Mammary epithelial cell (primary cell): ENCODE measurements at regions not wholly inside any gene's neighbourhood (a gene's known extent, or its start where the extent isn't known, plus 50 kb on each side); places are given as distances from the start of the nearest gene placed in this dataset.

Source experiments
- EZH2 ChIP-seq: IDR thresholded peaks from 2 replicates; pipeline ENCODE4 v1.6.1; 2012; ENCODE audit warnings: low read length, inconsistent platforms, borderline replicate concordance
- TF ChIP-seq, protein P1 (sequence below), 2 donors: IDR thresholded peaks in 1 of 2; conservative IDR thresholded peaks in 1 of 2; 2 replicates each; pipeline ENCODE4 v1.5.1; 2011 to 2012; ENCODE audit warnings: inconsistent platforms in 2 of 2, low read length in 2 of 2, mild to moderate bottlenecking in 2 of 2, control low read depth in 1 of 2, low read depth in 1 of 2; ENCODE audit not compliant: insufficient read depth in 1 of 2; ENCODE audit errors: extremely low read depth in 1 of 2

DNA sequence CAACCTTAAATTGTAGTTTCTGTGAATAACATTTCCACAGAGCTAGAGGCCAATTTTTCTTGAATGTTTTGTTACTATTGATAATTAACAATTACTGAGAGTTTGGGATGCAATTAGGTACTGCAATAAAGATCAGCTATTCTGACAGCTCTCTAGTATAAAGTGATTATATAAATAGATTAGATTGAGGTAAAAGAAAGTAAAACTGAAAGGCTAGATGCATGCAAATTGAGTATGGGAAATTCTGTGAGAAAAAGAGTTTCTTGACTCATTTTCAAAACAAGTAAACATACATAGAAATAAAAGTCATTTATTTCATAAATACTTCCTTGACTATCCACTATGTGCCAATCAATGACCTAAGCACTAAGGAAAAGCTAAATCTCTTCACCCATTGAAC lies 1087.5 kb upstream of the ATXN8OS start:
- TF ChIP-seq, protein P1, sequence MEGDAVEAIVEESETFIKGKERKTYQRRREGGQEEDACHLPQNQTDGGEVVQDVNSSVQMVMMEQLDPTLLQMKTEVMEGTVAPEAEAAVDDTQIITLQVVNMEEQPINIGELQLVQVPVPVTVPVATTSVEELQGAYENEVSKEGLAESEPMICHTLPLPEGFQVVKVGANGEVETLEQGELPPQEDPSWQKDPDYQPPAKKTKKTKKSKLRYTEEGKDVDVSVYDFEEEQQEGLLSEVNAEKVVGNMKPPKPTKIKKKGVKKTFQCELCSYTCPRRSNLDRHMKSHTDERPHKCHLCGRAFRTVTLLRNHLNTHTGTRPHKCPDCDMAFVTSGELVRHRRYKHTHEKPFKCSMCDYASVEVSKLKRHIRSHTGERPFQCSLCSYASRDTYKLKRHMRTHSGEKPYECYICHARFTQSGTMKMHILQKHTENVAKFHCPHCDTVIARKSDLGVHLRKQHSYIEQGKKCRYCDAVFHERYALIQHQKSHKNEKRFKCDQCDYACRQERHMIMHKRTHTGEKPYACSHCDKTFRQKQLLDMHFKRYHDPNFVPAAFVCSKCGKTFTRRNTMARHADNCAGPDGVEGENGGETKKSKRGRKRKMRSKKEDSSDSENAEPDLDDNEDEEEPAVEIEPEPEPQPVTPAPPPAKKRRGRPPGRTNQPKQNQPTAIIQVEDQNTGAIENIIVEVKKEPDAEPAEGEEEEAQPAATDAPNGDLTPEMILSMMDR (conservative IDR thresholded peaks at IDR 0.05 in 1 of 2, IDR thresholded peaks at IDR 0.05 in 1 of 2; ENCODE audit: extremely low read depth in 1 of 2, insufficient read depth in 1 of 2, low read depth in 1 of 2, low read length in 2 of 2): no peak
- TF ChIP-seq EZH2: no peak
